Spleen (tissue), 11 donors: ENCODE measurements at regions not wholly inside any gene's neighbourhood (a gene's known extent, or its start where the extent isn't known, plus 50 kb on each side); places are given as distances from the start of the nearest gene placed in this dataset.

Source experiments
- DNase-seq: peaks from one replicate; pipeline ENCODE4 v3.0.0-alpha.2; 2020
- H3K27ac ChIP-seq, 8 donors: fragments of 200-600 bp; sonication (generic) in 7 of 8; 1 replicate in 4 of 8; 2 replicates in 4 of 8; pipeline versions ENCODE4 v1.5.0 to v1.8.0; 2016 to 2021; ENCODE audit warnings: inconsistent platforms in 4 of 8, mild to moderate bottlenecking in 4 of 8, moderate library complexity in 1 of 8
- H3K27me3 ChIP-seq, 7 donors: fragments of 200-600 bp; sonication (generic) in 6 of 7; replicated peaks in 1 of 7; 1 replicate in 4 of 7; 2 replicates in 3 of 7; pipeline versions ENCODE4 v1.5.0 to v1.8.0; 2016 to 2021; ENCODE audit warnings: inconsistent platforms in 3 of 7, mild to moderate bottlenecking in 1 of 7
- H3K36me3 ChIP-seq, 6 donors: fragments of 200-600 bp; sonication (generic) in 5 of 6; 1 replicate in 4 of 6; 2 replicates in 2 of 6; pipeline versions ENCODE4 v1.5.0 to v1.8.0; 2016 to 2021; ENCODE audit warnings: inconsistent platforms in 2 of 6
- H3K4me1 ChIP-seq, 6 donors: fragments of 200-600 bp; sonication (generic) in 5 of 6; 1 replicate in 3 of 6; 2 replicates in 3 of 6; pipeline versions ENCODE4 v1.5.0 to v1.8.0; 2016 to 2021; ENCODE audit warnings: inconsistent platforms in 3 of 6
- H3K4me3 ChIP-seq, 8 donors: fragments of 200-600 bp; sonication (generic) in 7 of 8; 1 replicate in 4 of 8; 2 replicates in 4 of 8; pipeline versions ENCODE4 v1.5.0 to v1.8.0; 2016 to 2021; ENCODE audit warnings: inconsistent platforms in 4 of 8, mild to moderate bottlenecking in 4 of 8, moderate library complexity in 2 of 8
- H3K9me3 ChIP-seq, 8 donors: fragments of 200-600 bp; sonication (generic) in 7 of 8; 1 replicate in 4 of 8; 2 replicates in 4 of 8; pipeline versions ENCODE4 v1.5.0 to v1.8.0; 2016 to 2021; ENCODE audit warnings: inconsistent platforms in 4 of 8
- POLR2A ChIP-seq, 3 donors: fragments of 450-650 bp; IDR thresholded peaks; one replicate each; pipeline ENCODE4 v1.5.1; 2017; ENCODE audit warnings: antibody characterized with exemption in 3 of 3, mild to moderate bottlenecking in 1 of 3
- POLR2AphosphoS5 ChIP-seq, 3 donors: sonication (generic); formaldehyde crosslinking; IDR thresholded peaks; one replicate each; pipeline ENCODE4 v1.5.1; 2017; ENCODE audit warnings: antibody characterized with exemption in 3 of 3
- WGBS, 5 donors: extraction: QIAGEN DNeasy Blood & Tissue Kit in 3 of 5; methylation state at CpG; one replicate each; pipeline versions ENCODE4 v1.1.5 to v1.1.7; 2013 to 2018; 5-methylcytosine and 5-hydroxymethylcytosine counted together
- intact Hi-C: fragments of 100-400 bp; cut with DNase I; formaldehyde crosslinking; loops from one replicate; pipeline ENCODE4 v1.15.0; 2023; ENCODE audit warnings: low total_unique reads
- TF ChIP-seq, protein P1 (sequence below), 11 experiments: fragments of 200-600 bp in 7 of 11; fragments of 450-650 bp in 4 of 11; sonication (generic) in 4 of 11; IDR thresholded peaks in 8 of 11; conservative IDR thresholded peaks in 3 of 11; 1 replicate in 7 of 11; 2 replicates in 4 of 11; pipeline versions ENCODE4 v1.4.0 to v1.8.0; 2016 to 2021; ENCODE audit warnings: antibody characterized with exemption in 11 of 11, inconsistent platforms in 4 of 11, mild to moderate bottlenecking in 1 of 11
- donor health status: healthy with polysubstance abuse.
- donor health status: DM: no; HTN: no; CAD: no; lungs with moderate emphysema.
- donor health status: DM: no; HTN: no; CAD: no.
- donor health status: Bipolar disorder and iron deficiency.
- donor health status: healthy.
- donor health status: DM: no; HTN: no; CAD: no.
- donor health status: DM: yes; HTN: yes; CAD: no.

DNA sequence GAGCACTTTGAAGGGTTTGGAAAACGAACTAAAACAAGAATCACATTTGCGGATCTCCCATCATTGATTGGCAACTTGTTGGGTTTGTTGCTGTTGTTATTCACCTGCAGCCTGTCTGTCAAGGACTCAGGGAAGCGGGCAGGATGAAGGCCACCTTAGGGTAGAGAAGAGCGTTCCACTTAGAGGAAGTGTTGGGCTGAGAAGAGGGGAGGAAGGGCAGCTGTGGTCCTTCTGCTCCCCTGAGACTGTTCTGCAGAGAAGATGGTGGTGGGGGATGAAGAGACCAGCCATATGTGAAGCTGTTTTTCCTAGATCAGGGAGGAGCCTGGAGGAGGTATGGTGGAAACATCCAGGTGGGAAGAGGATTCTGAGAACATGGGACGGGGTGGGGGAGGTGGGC lies 70.6 kb upstream of the CPEB4 start:
- no peak for DNase-seq
- no peak overlapping the region for H3K27ac ChIP-seq
- 69 to 80% (median 77%) methylated on average over 5 of the region's 5 CpGs for WGBS, 5 donors
- no peak overlapping the region for H3K4me3 ChIP-seq
- TF ChIP-seq POLR2AphosphoS5 (IDR thresholded peaks at IDR 0.05): no peak
- TF ChIP-seq POLR2A (IDR thresholded peaks at IDR 0.05): no peak
- H3K36me3 ChIP-seq: no peaks in the 10 kb centered on the region
- no peaks in the 10 kb centered on the region for H3K27me3 ChIP-seq
- peaks cover 0 to 27% (median 16%) of the 10 kb centered on the region in 6 donors for H3K4me1 ChIP-seq
- intact Hi-C loops: no loop called here
- H3K9me3 ChIP-seq: peaks cover 0 to 14% (median 8%) of the 10 kb centered on the region in 8 donors

DNA sequence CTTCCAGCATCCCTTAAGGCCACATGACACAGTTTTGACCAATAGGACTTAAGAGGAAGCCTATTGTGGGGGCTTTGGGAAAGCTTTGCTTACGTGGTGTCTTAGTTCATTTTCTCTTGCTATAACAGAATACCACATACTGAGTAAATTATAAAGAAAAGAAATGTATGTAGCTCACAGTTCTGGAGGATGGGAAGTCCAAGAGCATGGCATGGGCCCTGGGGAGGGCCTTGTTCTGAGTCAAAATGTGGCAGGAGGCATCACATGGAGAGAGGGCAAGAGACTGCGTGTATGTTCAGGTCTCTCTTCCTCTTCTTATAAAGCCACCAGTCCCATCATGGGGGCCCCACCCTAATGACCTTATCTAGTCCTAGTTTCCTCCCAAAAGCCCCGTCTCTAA lies 68.6 kb upstream of the CPEB4 start:
- no peak for DNase-seq
- H3K27ac ChIP-seq: no peak overlapping the region
- H3K4me3 ChIP-seq: no peak overlapping the region
- TF ChIP-seq POLR2AphosphoS5 (IDR thresholded peaks at IDR 0.05) (no peak), POLR2A (IDR thresholded peaks at IDR 0.05) (no peak)
- TF ChIP-seq, protein P1, sequence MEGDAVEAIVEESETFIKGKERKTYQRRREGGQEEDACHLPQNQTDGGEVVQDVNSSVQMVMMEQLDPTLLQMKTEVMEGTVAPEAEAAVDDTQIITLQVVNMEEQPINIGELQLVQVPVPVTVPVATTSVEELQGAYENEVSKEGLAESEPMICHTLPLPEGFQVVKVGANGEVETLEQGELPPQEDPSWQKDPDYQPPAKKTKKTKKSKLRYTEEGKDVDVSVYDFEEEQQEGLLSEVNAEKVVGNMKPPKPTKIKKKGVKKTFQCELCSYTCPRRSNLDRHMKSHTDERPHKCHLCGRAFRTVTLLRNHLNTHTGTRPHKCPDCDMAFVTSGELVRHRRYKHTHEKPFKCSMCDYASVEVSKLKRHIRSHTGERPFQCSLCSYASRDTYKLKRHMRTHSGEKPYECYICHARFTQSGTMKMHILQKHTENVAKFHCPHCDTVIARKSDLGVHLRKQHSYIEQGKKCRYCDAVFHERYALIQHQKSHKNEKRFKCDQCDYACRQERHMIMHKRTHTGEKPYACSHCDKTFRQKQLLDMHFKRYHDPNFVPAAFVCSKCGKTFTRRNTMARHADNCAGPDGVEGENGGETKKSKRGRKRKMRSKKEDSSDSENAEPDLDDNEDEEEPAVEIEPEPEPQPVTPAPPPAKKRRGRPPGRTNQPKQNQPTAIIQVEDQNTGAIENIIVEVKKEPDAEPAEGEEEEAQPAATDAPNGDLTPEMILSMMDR (IDR thresholded peaks at IDR 0.05 in 8 of 11, conservative IDR thresholded peaks at IDR 0.05 in 3 of 11): no peak
- H3K4me1 ChIP-seq: peaks cover 0 to 43% (median 30%) of the 10 kb centered on the region in 6 donors
- intact Hi-C loops: no loop called here
- peaks cover 0 to 14% (median 8%) of the 10 kb centered on the region in 8 donors for H3K9me3 ChIP-seq
- WGBS, 5 donors: 62 to 81% (median 79%) methylated on average over 3 of the region's 3 CpGs
- H3K36me3 ChIP-seq: no peaks in the 10 kb centered on the region
- no peaks in the 10 kb centered on the region for H3K27me3 ChIP-seq

DNA sequence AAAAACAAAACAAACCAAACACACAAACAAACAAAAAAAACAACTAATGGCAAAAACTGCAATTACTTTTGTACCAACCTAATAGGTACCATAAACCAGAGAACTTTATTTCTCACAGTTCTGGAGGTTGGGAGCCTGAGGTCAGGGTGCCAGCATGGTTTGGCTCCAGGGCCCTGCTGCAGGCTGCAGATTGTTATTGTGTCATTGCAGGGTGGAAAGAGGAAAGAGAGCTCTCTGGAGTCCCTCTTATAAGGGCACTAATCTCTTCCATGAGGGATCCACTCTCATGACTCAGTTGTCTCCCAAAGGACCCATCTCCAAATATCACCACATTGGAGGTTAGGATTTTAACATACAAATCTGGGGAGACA lies 64.9 kb upstream of the CPEB4 start:
- DNase-seq: no peak
- H3K4me3 ChIP-seq: no peak overlapping the region
- peaks cover 0 to 46% (median 34%) of the 10 kb centered on the region in 6 donors for H3K4me1 ChIP-seq
- peak overlapping the region in 1 of 8 donors; percentile 69 for H3K27ac ChIP-seq
- H3K27me3 ChIP-seq: no peaks in the 10 kb centered on the region
- TF ChIP-seq POLR2A (IDR thresholded peaks at IDR 0.05): no peak
- no peak for TF ChIP-seq POLR2AphosphoS5 (IDR thresholded peaks at IDR 0.05)
- TF ChIP-seq, protein P1 (IDR thresholded peaks at IDR 0.05 in 8 of 11, conservative IDR thresholded peaks at IDR 0.05 in 3 of 11): no peak
- intact Hi-C loops: no loop called here
- H3K9me3 ChIP-seq: peaks cover 0 to 20% (median 8%) of the 10 kb centered on the region in 8 donors
- no peaks in the 10 kb centered on the region for H3K36me3 ChIP-seq

DNA sequence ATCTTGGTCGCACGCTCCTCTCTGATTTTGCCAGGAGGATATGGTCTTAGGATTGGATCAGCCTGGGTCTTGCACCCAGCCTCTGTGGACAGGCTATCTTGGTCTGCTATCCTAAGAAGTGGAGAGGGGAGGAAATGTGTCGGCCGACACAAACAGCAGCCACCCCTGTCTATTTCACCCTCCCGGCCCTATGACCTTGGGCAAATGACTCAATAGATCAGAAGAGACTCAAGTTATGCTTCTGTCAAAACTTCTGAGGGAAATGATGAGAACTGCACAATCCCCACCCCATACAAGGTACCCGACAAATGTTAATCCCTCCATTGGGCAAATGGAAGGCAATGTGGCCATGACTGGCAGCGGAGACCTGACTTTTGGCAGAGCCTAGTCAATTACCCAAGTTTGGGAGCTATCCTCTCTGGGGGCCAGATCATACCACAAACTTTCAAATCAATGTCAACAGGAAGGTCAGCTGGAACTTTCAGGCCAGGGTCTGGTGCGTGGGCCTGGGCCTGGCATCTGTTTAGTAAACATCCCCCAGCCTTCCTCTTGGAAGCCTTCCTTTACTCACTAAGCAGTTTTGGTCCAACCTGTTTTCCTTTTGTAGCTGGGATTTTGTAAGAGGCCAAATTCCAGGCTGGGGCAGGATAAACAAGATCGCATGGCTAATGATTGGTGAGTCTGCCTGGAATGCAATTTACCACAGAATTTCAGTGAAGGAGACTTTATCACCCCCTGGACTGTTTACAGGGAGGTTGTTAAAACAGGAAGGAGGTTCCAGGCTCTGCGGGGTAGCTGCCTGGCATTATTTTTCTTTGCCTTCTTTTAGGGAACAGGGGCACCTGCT lies 64.2 kb upstream of the CPEB4 start:
- H3K9me3 ChIP-seq: peaks cover 0 to 19% (median 8%) of the 10 kb centered on the region in 8 donors
- H3K27me3 ChIP-seq: no peaks in the 10 kb centered on the region
- intact Hi-C loops: no loop called here
- peaks cover 0 to 46% (median 34%) of the 10 kb centered on the region in 6 donors for H3K4me1 ChIP-seq
- peak overlapping the region in 5 of 8 donors; percentile 8 to 69 (median 15) for H3K27ac ChIP-seq
- no peak for DNase-seq
- H3K4me3 ChIP-seq: no peak overlapping the region
- H3K36me3 ChIP-seq: no peaks in the 10 kb centered on the region
- TF ChIP-seq, protein P1 (IDR thresholded peaks at IDR 0.05 in 8 of 11, conservative IDR thresholded peaks at IDR 0.05 in 3 of 11): no peak
- no peak for TF ChIP-seq POLR2A (IDR thresholded peaks at IDR 0.05)
- TF ChIP-seq POLR2AphosphoS5 (IDR thresholded peaks at IDR 0.05): no peak
- WGBS, 5 donors: 60 to 82% (median 74%) methylated on average over 7 to 10 of the region's 10 CpGs
